HG03066 (cell line): ENCODE measurements at regions not wholly inside any gene's neighbourhood (a gene's known extent, or its start where the extent isn't known, plus 50 kb on each side); places are given as distances from the start of the nearest gene placed in this dataset.
"Not testable (repeated sequence)": the region's sequence is repeated elsewhere in the genome, so short reads cannot be mapped to it uniquely, and the experiment has no call there.

Source experiments
- ATAC-seq: cut with Tn5 transposase; IDR thresholded peaks from one replicate; pipeline ENCODE4 v1.9.1; 2021; ENCODE audit warnings: low read depth; ENCODE audit not compliant: unreplicated experiment

DNA sequence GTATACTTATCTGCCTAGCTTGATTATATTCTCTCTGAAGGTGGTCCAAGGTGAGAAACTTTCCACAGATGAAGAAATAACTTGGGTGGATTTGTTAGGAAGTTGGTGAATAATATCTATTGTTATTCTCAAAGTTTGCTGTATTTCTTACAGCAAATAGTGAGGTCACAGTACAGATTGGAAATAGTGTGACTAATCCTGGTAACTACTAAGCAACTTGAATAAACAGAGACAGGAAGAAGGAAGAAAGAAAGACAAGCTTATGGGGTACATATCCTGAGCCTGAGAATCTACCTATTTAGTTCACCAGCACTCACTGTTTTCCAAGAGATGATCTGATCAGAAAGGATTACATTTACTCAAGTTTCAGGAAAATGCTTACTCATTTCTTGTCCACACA is 1416.1 kb downstream of the RPA4 start:
- ATAC-seq: no peak

DNA sequence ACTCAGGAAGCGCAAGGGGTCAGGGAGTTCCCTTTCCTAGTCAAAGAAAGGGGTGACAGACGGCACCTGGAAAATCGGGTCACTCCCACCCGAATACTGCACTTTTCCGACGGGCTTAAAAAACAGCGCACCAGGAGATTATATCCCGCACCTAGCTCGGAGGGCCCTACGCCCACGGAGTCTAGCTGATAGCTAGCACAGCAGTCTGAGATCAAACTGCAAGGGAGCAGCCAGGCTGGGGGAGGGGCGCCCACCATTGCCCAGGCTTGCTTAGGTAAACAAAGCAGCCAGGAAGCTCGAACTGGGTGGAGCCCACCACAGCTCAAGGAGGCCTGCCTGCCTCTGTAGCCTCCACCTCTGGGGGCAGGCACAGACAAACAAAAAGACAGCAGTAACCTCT is 1416.8 kb downstream of the RPA4 start:
- ATAC-seq: not testable (repeated sequence)

- ATAC-seq: no peak
These were observed 1447.7 kb downstream of the RPA4 start for GRCh38 chrX:98331407-98331806.

DNA sequence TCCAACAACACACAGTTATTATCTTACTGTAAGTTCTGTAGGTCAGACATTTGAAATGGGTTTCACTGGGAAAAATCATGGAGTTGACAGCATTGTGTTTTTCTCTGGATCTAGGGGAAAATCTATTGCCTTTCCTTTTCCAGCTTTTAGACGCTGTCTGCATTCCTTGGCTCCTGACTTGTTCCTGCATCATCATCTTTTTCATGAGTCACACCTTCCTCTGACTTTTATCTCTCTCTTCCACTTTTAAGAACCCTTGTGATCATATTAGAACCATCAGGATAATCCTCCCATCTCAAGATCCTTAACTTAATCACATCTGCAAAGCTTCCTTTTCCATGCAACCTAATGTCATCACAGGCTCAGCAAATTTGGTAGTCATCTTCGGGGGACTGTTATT is 1454.8 kb downstream of the RPA4 start:
- ATAC-seq: no peak

DNA sequence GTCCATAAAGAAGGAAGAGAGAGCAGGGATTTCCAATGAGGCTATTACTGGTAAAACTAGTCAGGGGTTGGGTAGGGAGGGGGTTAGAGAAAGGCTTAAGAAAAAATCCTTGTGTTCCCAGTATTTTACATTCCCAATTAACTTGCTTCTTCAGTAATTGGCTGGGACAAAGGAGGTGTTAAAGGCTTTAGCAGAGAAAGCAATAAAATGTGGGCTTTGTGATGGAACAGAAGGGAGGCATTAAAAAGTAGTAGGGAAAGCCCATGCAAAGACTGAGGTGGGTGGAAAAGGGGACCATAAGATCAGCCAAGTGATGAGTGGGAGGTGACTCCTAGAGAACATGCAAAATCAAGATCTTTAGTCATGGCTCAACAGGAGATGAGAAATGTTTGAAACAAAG is 1467.2 kb downstream of the RPA4 start:
- ATAC-seq: no peak

- no peak for ATAC-seq
These were observed 1473.4 kb downstream of the RPA4 start for GRCh38 chrX:98357146-98357545.

DNA sequence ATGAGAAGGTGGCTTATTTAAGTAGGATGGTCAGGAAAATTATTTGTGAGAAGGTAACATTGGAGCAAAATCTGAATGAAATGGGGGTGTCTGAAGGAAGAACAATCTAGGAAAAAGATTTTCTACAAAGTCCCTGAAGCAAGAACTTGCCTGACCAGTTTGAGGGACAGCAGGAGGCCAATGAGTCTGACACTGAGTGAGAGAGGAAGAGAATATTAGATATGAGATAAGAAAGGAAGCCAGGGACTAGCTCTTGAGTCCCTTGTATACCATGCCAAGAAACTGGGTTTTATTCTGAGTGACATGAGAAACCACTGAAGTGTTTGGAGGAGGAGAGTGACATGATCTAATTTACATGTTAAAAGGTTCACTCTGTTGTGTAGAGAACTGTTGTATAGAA is 1478.9 kb downstream of the RPA4 start:
- no peak for ATAC-seq

GRCh38 chrX:98371994-98372393 is 1488.3 kb downstream of the RPA4 start:
- no peak for ATAC-seq

GRCh38 chrX:98379134-98379533 is 1495.4 kb downstream of the RPA4 start:
- ATAC-seq: no peak

DNA sequence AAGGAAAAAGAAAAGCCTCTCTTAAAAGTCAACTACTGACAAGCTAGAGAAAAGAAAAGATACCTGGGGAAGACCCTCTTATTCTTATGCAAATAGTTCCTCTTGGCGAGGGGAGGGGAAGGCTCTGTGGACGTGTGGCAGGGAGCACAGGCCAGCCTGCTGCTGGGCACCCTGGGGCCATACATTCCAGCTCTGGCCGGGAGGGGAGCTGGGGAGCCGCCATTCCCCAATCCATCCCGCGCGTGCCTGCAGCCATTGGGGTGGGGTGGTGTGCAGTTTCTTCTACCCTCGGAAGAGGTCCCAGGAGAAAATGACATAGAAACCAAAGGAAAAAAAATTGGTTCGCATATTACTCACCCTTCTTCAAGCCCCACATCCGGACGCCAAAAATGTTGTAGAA is 1496.4 kb downstream of the RPA4 start:
- no peak for ATAC-seq

GRCh38 chrX:98380556-98380955 is 1496.8 kb downstream of the RPA4 start:
- no peak for ATAC-seq

DNA sequence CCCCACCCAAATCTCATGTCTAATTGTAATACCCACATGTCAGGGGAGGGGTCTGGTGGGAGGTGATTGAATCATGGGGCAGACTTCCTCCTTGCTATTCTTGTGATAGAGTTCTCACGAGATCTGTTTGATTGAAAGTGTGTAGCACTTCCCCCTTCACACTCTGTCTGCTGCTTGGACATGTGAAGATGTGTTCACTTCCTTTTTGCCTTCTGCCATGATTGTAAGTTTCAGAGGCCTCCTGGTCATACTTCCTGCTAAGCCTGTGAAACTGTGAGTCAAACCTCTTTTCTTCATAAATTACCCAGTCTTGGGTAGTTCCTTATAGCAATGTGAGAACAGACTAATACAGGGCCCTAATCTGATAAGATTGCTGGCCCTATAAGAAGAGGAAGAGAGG is 1514.8 kb downstream of the RPA4 start:
- ATAC-seq: no peak

DNA sequence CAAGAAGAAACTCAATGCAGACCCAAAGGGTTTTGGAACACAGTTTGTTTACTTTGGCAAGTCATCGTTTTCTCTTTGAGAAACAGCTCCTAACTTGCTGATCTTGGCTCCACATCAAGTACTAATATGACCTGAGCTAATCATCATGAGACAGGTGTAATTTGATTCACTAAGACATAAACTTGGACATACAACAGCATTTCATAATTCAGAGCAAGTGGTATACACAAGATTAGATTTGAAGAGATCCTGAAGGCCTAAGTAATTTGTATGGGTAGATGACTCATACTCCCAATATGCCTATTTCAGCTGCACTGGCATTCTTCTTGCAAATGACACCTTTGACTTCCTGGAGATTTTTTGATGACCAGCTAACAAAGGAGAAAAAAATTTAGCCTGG is 1521.7 kb downstream of the RPA4 start:
- no peak for ATAC-seq

- ATAC-seq: no peak
These were observed 1523.9 kb downstream of the RPA4 start for GRCh38 chrX:98407584-98407983.

DNA sequence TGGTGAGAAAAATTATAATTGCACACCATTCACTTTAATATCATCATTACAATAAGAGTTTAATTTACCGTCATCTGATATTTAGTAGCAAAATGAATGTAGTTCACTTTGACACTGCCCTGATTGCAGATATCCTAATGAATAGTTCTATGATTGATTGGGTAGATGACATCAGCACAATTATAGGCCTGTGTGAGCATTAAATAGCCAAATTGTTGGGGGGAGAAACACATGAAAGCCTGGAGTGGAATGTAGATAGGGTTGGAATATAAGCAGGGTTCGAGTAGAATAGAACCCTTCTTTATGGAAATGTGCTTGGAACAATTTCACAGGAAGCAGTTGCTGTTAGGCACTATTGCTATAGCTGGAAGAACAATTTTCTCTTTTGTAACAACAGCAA is 1526.2 kb downstream of the RPA4 start:
- no peak for ATAC-seq

DNA sequence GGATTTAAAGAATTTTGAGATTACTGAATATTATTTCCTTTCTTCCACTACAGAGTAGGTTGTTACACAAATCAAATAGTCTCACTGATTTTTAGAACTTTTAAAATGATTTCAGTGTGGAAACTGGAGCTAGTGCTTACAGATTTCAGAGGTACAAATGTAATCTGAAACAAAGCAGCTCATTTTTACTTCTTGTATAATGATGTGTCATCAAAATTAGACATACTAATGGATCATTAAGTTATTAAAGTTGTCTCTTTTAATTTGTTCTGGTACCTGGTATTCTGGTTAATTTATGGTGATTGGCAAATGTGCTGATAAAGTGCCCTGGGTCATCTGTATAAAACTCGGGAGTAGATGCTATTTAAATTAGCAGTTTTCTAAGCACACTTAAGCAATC is 1528.3 kb downstream of the RPA4 start:
- no peak for ATAC-seq

- ATAC-seq: no peak
These were observed 1538.8 kb downstream of the RPA4 start for GRCh38 chrX:98422536-98422935.

DNA sequence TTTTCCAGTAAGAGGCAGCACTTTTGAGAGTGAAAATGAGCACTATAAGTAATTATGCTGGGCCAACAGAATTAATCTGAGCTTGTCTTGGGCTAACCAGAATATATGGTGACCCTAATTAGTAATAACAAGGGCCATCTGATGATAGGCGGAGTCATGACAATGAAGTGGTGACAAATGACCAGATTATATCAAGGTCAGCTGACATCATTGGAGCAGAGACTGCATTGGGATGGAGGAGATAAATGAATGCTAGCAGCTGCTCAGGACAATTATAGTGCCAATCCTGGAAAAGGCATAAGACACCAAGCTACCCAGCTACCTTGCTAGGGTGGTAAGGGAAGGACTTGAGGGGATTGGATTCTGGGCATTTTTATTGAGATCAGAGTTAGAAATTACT is 1548.7 kb downstream of the RPA4 start:
- no peak for ATAC-seq

DNA sequence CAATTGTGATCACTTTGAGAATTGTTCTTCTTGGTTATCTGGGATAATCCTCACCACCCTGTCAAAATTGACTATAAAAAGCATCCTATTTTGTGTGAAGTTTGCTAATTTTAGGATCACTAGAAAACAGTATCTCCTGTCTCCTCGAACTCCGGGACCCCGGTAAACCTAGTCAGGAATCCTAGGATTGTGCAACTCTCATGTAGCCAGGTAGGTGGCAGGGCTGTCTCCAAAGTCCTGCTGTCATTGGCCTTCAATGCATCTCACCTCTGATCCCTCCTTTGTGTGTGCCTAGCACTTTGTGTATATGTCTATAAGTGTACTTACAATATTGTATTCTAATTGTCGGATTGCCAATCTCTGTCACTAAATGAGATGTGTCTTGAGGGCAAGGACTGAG is 1564.8 kb downstream of the RPA4 start:
- ATAC-seq: no peak

DNA sequence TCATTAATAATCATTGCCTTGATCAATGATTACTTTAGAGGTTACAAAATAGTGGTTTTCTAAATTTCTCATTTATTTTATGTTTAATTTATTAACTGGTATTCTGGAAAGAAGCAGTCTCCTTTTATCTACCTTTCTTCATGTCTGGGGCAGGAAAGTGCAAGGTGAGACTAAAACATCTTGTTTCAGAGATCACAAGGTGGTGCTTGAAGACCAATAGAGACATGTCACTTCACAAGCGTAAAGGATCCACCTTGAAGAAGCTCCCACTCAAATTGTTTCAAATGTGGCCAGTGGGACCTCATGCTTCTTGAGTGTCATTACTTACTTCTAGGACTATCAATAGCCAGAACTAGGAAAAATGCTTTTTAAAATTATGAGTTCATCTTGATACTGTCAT is 1568.7 kb downstream of the RPA4 start:
- no peak for ATAC-seq

GRCh38 chrX:98459669-98460068 is 1576.0 kb downstream of the RPA4 start:
- ATAC-seq: no peak

GRCh38 chrX:98480606-98481005 is 1596.9 kb downstream of the RPA4 start:
- ATAC-seq: no peak

DNA sequence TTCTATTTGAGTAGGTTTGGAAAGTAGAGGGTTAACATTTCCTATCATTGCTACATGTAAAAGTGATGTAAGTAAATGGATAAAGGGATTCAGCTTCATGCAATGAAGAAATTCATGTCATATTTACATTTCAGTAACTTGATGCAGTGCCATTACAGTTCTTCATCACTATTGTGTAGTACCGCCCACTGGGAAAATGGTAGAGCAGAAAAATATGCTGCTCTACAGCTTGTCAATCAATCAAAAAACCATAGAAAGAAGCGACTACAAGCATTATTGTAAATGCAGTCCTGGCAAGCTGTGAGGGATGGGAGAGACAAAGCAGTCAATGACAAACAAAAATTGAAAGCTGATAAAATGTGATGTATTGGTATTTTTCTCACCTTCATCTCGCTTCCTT is 1597.9 kb downstream of the RPA4 start:
- no peak for ATAC-seq

GRCh38 chrX:98490670-98491069 is 1607.0 kb downstream of the RPA4 start:
- no peak for ATAC-seq
